ENCODE measurements at regions not wholly inside any gene's neighbourhood (a gene's known extent, or its start where the extent isn't known, plus 50 kb on each side); places are given as distances from the start of the nearest gene placed in this dataset.

- TF ChIP-seq CTCF (IDR thresholded peaks at IDR 0.05) (no peak), ZFX (IDR thresholded peaks at IDR 0.05; ENCODE audit: borderline replicate concordance) (no peak)
Measured at GRCh38 chr2:84202166-84202565, 256.9 kb downstream of the SUCLG1 start.

Measured in 22Rv1 (cell line).